ENCODE measurements at regions not wholly inside any gene's neighbourhood (a gene's known extent, or its start where the extent isn't known, plus 50 kb on each side); places are given as distances from the start of the nearest gene placed in this dataset.

- no peak for TF ChIP-seq CTCF (IDR thresholded peaks at IDR 0.05; ENCODE audit: borderline replicate concordance, extremely low read depth, insufficient read depth)
- DNase-seq (no peak), FAIRE-seq (no peak)
- intact Hi-C loops (cut with DNase I): no loop called here
- Histone ChIP-seq H3K36me3 (ENCODE audit: control insufficient read depth in 2 of 3, insufficient read depth in 3 of 3, low read length in 3 of 3) (no peaks in the 10 kb centered on the region), H3K9me3 (ENCODE audit: control insufficient read depth in 2 of 3, insufficient read depth in 1 of 3, low read length in 3 of 3) (peaks cover 0 to 9% (median 0%) of the 10 kb centered on the region in 3 donors), H3K27ac (ENCODE audit: low read depth in 2 of 2, low read length in 2 of 2) (no peak overlapping the region), H3K4me3 (ENCODE audit: low read length in 3 of 3) (no peak overlapping the region), H3K9ac (ENCODE audit: low read length in 3 of 3) (no peak overlapping the region), H3K27me3 (ENCODE audit: control insufficient read depth, insufficient read depth, low read length) (no peaks in the 10 kb centered on the region), H3K4me1 (ENCODE audit: control insufficient read depth in 2 of 3, insufficient read depth in 2 of 3, low read depth in 1 of 3, low read length in 3 of 3) (peaks cover 0 to 7% (median 0%) of the 10 kb centered on the region in 3 donors)
Observed at GRCh38 chr9:99694393-99694792, 127.3 kb upstream of the NR4A3 start.

- Histone ChIP-seq H3K4me3 (ENCODE audit: low read length in 3 of 3) (no peak overlapping the region), H3K36me3 (ENCODE audit: control insufficient read depth in 2 of 3, insufficient read depth in 3 of 3, low read length in 3 of 3) (no peaks in the 10 kb centered on the region), H3K9ac (ENCODE audit: low read length in 3 of 3) (no peak overlapping the region), H3K4me1 (ENCODE audit: control insufficient read depth in 2 of 3, insufficient read depth in 2 of 3, low read depth in 1 of 3, low read length in 3 of 3) (no peaks in the 10 kb centered on the region), H3K9me3 (ENCODE audit: control insufficient read depth in 2 of 3, insufficient read depth in 1 of 3, low read length in 3 of 3) (peaks cover 0 to 9% (median 0%) of the 10 kb centered on the region in 3 donors), H3K27ac (ENCODE audit: low read depth in 2 of 2, low read length in 2 of 2) (no peak overlapping the region), H3K27me3 (ENCODE audit: control insufficient read depth, insufficient read depth, low read length) (no peaks in the 10 kb centered on the region)
- intact Hi-C loops (cut with DNase I): no loop called here
- FAIRE-seq (no peak), DNase-seq (no peak)
- TF ChIP-seq CTCF (IDR thresholded peaks at IDR 0.05; ENCODE audit: borderline replicate concordance, extremely low read depth, insufficient read depth): no peak
Observed at GRCh38 chr9:99699396-99699795, 122.3 kb upstream of the NR4A3 start.

- Histone ChIP-seq H3K36me3 (ENCODE audit: control insufficient read depth in 2 of 3, insufficient read depth in 3 of 3, low read length in 3 of 3) (no peaks in the 10 kb centered on the region), H3K27ac (ENCODE audit: low read depth in 2 of 2, low read length in 2 of 2) (no peak overlapping the region), H3K9me3 (ENCODE audit: control insufficient read depth in 2 of 3, insufficient read depth in 1 of 3, low read length in 3 of 3) (no peaks in the 10 kb centered on the region), H3K4me3 (ENCODE audit: low read length in 3 of 3) (no peak overlapping the region), H3K9ac (ENCODE audit: low read length in 3 of 3) (no peak overlapping the region), H3K27me3 (ENCODE audit: control insufficient read depth, insufficient read depth, low read length) (no peaks in the 10 kb centered on the region), H3K4me1 (ENCODE audit: control insufficient read depth in 2 of 3, insufficient read depth in 2 of 3, low read depth in 1 of 3, low read length in 3 of 3) (no peaks in the 10 kb centered on the region)
- FAIRE-seq (no peak), DNase-seq (no peak)
- intact Hi-C loops (cut with DNase I): no loop called here
- no peak for TF ChIP-seq CTCF (IDR thresholded peaks at IDR 0.05; ENCODE audit: borderline replicate concordance, extremely low read depth, insufficient read depth)
Observed at GRCh38 chr9:99712214-99712613, 109.5 kb upstream of the NR4A3 start.

- no peak for DNase-seq
- no peaks in the 10 kb centered on the region for H3K4me1 ChIP-seq (ENCODE audit: control insufficient read depth in 2 of 3, insufficient read depth in 2 of 3, low read depth in 1 of 3, low read length in 3 of 3)
- H3K4me3 ChIP-seq (ENCODE audit: low read length in 3 of 3): no peak overlapping the region
- no peaks in the 10 kb centered on the region for H3K27me3 ChIP-seq (ENCODE audit: control insufficient read depth, insufficient read depth, low read length)
- no peak overlapping the region for H3K27ac ChIP-seq (ENCODE audit: low read depth in 2 of 2, low read length in 2 of 2)
- no peak for FAIRE-seq
- no peak overlapping the region for H3K9ac ChIP-seq (ENCODE audit: low read length in 3 of 3)
- H3K36me3 ChIP-seq (ENCODE audit: control insufficient read depth in 2 of 3, insufficient read depth in 3 of 3, low read length in 3 of 3): no peaks in the 10 kb centered on the region
- intact Hi-C loops (cut with DNase I): no loop called here
- H3K9me3 ChIP-seq (ENCODE audit: control insufficient read depth in 2 of 3, insufficient read depth in 1 of 3, low read length in 3 of 3): no peaks in the 10 kb centered on the region
- no peak for TF ChIP-seq CTCF (IDR thresholded peaks at IDR 0.05; ENCODE audit: borderline replicate concordance, extremely low read depth, insufficient read depth)
Observed at GRCh38 chr9:99713838-99714306, 107.8 kb upstream of the NR4A3 start.

All from kidney (tissue), 13 donors.